H1 (cell line): ENCODE measurements at regions not wholly inside any gene's neighbourhood (a gene's known extent, or its start where the extent isn't known, plus 50 kb on each side); places are given as distances from the start of the nearest gene placed in this dataset.

ENCODE experiments used
- CTCF ChIA-PET: fragments of 300-600 bp; sonication (Branson Sonifier 250); formaldehyde crosslinking; loops from one replicate; lab custom pipeline; 2021; ENCODE audit not compliant: partially characterized antibody; lab: Charles Lee
- POLR2A ChIA-PET: fragments of 300-600 bp; sonication (Branson Sonifier 250); formaldehyde crosslinking; loops from one replicate; lab custom pipeline; 2021; ENCODE audit warnings: inconsistent platforms; ENCODE audit not compliant: partially characterized antibody; lab: Charles Lee
- DNase-seq, 2 experiments: peaks; one replicate each; pipeline versions ENCODE4 v3.0.0 to v3.0.0-alpha.2; 2010 to 2022; ENCODE audit warnings: low spot score in 2 of 2, low read depth in 1 of 2, mixed read lengths in 1 of 2
- FAIRE-seq: peaks from 2 replicates; lab custom pipeline; 2011; peaks lifted over from hg19 to GRCh38; lab: Jason Lieb, UNC
- H2AFZ ChIP-seq: 2 replicates; pipeline ENCODE4 v1.8.1; 2012; ENCODE audit warnings: low read length, inconsistent platforms
- H2AK5ac ChIP-seq: 2 replicates; pipeline ENCODE4 v1.6.1; 2013; ENCODE audit warnings: low read depth, low read length
- H2BK120ac ChIP-seq: replicated peaks from 2 replicates; pipeline ENCODE3; 2013; ENCODE audit warnings: low read depth, low read length, inconsistent platforms
- H2BK12ac ChIP-seq: 2 replicates; pipeline ENCODE4 v1.6.1; 2013; ENCODE audit warnings: low read depth, low read length
- H2BK15ac ChIP-seq: 2 replicates; pipeline ENCODE4 v1.6.1; 2013; ENCODE audit warnings: low read length
- H2BK20ac ChIP-seq: 2 replicates; pipeline ENCODE4 v1.6.1; 2013; ENCODE audit warnings: low read length
- H2BK5ac ChIP-seq: 2 replicates; pipeline ENCODE4 v1.6.1; 2013; ENCODE audit warnings: low read depth, low read length
- H3K14ac ChIP-seq: 2 replicates; pipeline ENCODE4 v1.6.1; 2013; ENCODE audit warnings: inconsistent platforms; ENCODE audit not compliant: insufficient read length
- H3K18ac ChIP-seq: 2 replicates; pipeline ENCODE4 v1.6.1; 2013; ENCODE audit warnings: low read length; ENCODE audit errors: extremely low read depth
- H3K23ac ChIP-seq: 2 replicates; pipeline ENCODE4 v1.6.1; 2013; ENCODE audit warnings: inconsistent platforms; ENCODE audit not compliant: insufficient read length
- H3K23me2 ChIP-seq: 2 replicates; pipeline ENCODE4 v1.6.1; 2013; ENCODE audit warnings: low read depth, low read length
- H3K27ac ChIP-seq: 2 replicates; pipeline ENCODE4 v1.6.1; 2011; ENCODE audit warnings: low read depth, low read length, inconsistent platforms
- H3K27me3 ChIP-seq, 4 experiments: replicated peaks in 1 of 4; 1 replicate in 1 of 4; 2 replicates in 3 of 4; pipeline versions ENCODE4 v1.6.1 to v1.8.1; 2011 to 2013; ENCODE audit warnings: low read length in 3 of 4, mild to moderate bottlenecking in 3 of 4, inconsistent platforms in 2 of 4, mixed read lengths in 2 of 4, moderate library complexity in 1 of 4; ENCODE audit not compliant: control insufficient read depth in 3 of 4, insufficient read depth in 3 of 4; ENCODE audit errors: extremely low read depth in 1 of 4
- H3K36me3 ChIP-seq, 4 experiments: 2 replicates each; pipeline versions ENCODE4 v1.6.1 to v1.8.1; 2011 to 2013; ENCODE audit warnings: mild to moderate bottlenecking in 4 of 4, low read length in 3 of 4, moderate library complexity in 2 of 4, control low read depth in 1 of 4, inconsistent platforms in 1 of 4; ENCODE audit not compliant: insufficient read depth in 4 of 4, control insufficient read depth in 2 of 4
- H3K4ac ChIP-seq: replicated peaks from 2 replicates; pipeline ENCODE3; 2013; ENCODE audit warnings: low read length, low read depth, mixed read lengths, inconsistent platforms; ENCODE audit not compliant: insufficient read length
- H3K4me1 ChIP-seq, 4 experiments: replicated peaks in 1 of 4; 1 replicate in 1 of 4; 2 replicates in 3 of 4; pipeline versions ENCODE4 v1.6.1 to v1.8.1; 2011 to 2013; ENCODE audit warnings: low read length in 3 of 4, inconsistent platforms in 2 of 4, mixed read lengths in 1 of 4; ENCODE audit not compliant: insufficient read depth in 4 of 4, control insufficient read depth in 3 of 4
- H3K4me2 ChIP-seq, 2 experiments: 2 replicates each; pipeline versions ENCODE4 v1.6.1 to v1.8.1; 2011 to 2013; ENCODE audit warnings: low read depth in 2 of 2, low read length in 2 of 2, control low read depth in 1 of 2, inconsistent platforms in 1 of 2, mild to moderate bottlenecking in 1 of 2; ENCODE audit not compliant: insufficient read depth in 1 of 2
- H3K4me3 ChIP-seq, 4 experiments: fragments of 200-600, 300-600 bp in 1 of 4; sonication (generic), shearing (Covaris generic), sonication (Bioruptor Twin) in 1 of 4; 2 replicates each; pipeline versions ENCODE4 v1.5.1 to v1.8.1; 2011 to 2016; ENCODE audit warnings: low read length in 4 of 4, low read depth in 3 of 4, control low read depth in 2 of 4, inconsistent platforms in 2 of 4, mild to moderate bottlenecking in 2 of 4, mixed read lengths in 1 of 4, moderate library complexity in 1 of 4; ENCODE audit not compliant: insufficient read depth in 2 of 4; ENCODE audit errors: extremely low read depth in 1 of 4
- H3K56ac ChIP-seq: replicated peaks from 2 replicates; pipeline ENCODE3; 2013; ENCODE audit warnings: low read depth, mild to moderate bottlenecking, mixed read lengths, low read length, inconsistent platforms; ENCODE audit not compliant: insufficient read length
- H3K79me1 ChIP-seq: 2 replicates; pipeline ENCODE4 v1.6.1; 2013; ENCODE audit warnings: low read depth, low read length, control low read depth
- H3K79me2 ChIP-seq, 2 experiments: 2 replicates each; pipeline versions ENCODE4 v1.6.1 to v1.8.1; 2012 to 2013; ENCODE audit warnings: low read length in 2 of 2, mild to moderate bottlenecking in 2 of 2, inconsistent platforms in 1 of 2; ENCODE audit not compliant: insufficient read depth in 2 of 2, control insufficient read depth in 1 of 2
- H3K9ac ChIP-seq, 4 experiments: replicated peaks in 1 of 4; 1 replicate in 1 of 4; 2 replicates in 3 of 4; pipeline versions ENCODE4 v1.6.1 to v1.8.1; 2011 to 2013; ENCODE audit warnings: low read depth in 3 of 4, low read length in 3 of 4, control low read depth in 2 of 4, mild to moderate bottlenecking in 2 of 4, moderate library complexity in 2 of 4, inconsistent platforms in 1 of 4; ENCODE audit errors: extremely low read depth in 1 of 4
- H3K9me3 ChIP-seq, 2 experiments: 2 replicates each; pipeline versions ENCODE4 v1.6.1 to v1.8.1; 2012 to 2013; ENCODE audit warnings: mild to moderate bottlenecking in 2 of 2, moderate library complexity in 2 of 2, control low read depth in 1 of 2, inconsistent platforms in 1 of 2, low read depth in 1 of 2, low read length in 1 of 2, mixed read lengths in 1 of 2; ENCODE audit not compliant: insufficient read depth in 2 of 2
- H4K20me1 ChIP-seq, 2 experiments: replicated peaks in 1 of 2; 2 replicates each; pipeline versions ENCODE3 to v1.8.1; 2011 to 2013; ENCODE audit warnings: inconsistent platforms in 2 of 2, low read length in 2 of 2, mild to moderate bottlenecking in 1 of 2; ENCODE audit not compliant: insufficient read depth in 2 of 2, control insufficient read depth in 1 of 2
- H4K5ac ChIP-seq: 2 replicates; pipeline ENCODE4 v1.6.1; 2013; ENCODE audit warnings: low read length, low read depth, mixed read lengths, inconsistent platforms; ENCODE audit not compliant: insufficient read length
- H4K8ac ChIP-seq: 2 replicates; pipeline ENCODE4 v1.8.0; 2013; ENCODE audit warnings: mild to moderate bottlenecking, moderate library complexity, low read length, inconsistent platforms; ENCODE audit not compliant: insufficient read depth; ENCODE audit errors: extremely low read depth
- H4K91ac ChIP-seq: replicated peaks from 2 replicates; pipeline ENCODE3; 2013; ENCODE audit warnings: low read length, mixed read lengths, inconsistent platforms; ENCODE audit not compliant: insufficient read length
- ASH2L ChIP-seq: fragments of 200-600, 300-600 bp; sonication (generic); IDR thresholded peaks from one replicate; pipeline ENCODE4 v1.7.1; 2017; ENCODE audit warnings: low read length
- BRCA1 ChIP-seq: IDR thresholded peaks from 2 replicates; pipeline ENCODE4 v1.6.1; 2012; ENCODE audit warnings: low read depth, low read length, improper control_type of control experiment
- CHD1 ChIP-seq: IDR thresholded peaks from 2 replicates; pipeline ENCODE4 v1.6.1; 2012; ENCODE audit warnings: low read depth, low read length, improper control_type of control experiment
- CHD2 ChIP-seq: IDR thresholded peaks from 2 replicates; pipeline ENCODE4 v1.6.1; 2012; ENCODE audit warnings: low read length, improper control_type of control experiment
- EP300 ChIP-seq, 2 experiments: IDR thresholded peaks; 1 replicate in 1 of 2; 2 replicates in 1 of 2; pipeline ENCODE4 v1.6.1; 2011 to 2012; ENCODE audit warnings: low read depth in 2 of 2, low read length in 2 of 2, mild to moderate bottlenecking in 2 of 2, borderline replicate concordance in 1 of 2, inconsistent platforms in 1 of 2, moderate library complexity in 1 of 2
- GABPA ChIP-seq: IDR thresholded peaks from 2 replicates; pipeline ENCODE4 v1.6.1; 2011; ENCODE audit warnings: mild to moderate bottlenecking, low read length, moderate library complexity, borderline replicate concordance; ENCODE audit not compliant: insufficient read depth
- GTF2F1 ChIP-seq: IDR thresholded peaks from 2 replicates; pipeline ENCODE4 v1.6.1; 2012; ENCODE audit warnings: low read depth, low read length, improper control_type of control experiment, borderline replicate concordance
- MAFK ChIP-seq: IDR thresholded peaks from 2 replicates; pipeline ENCODE4 v1.6.1; 2012; ENCODE audit warnings: low read depth, mild to moderate bottlenecking, improper control_type of control experiment, low read length
- PHF8 ChIP-seq: fragments of 200-600 bp; sonication (generic); conservative IDR thresholded peaks from 2 replicates; pipeline ENCODE4 v1.7.1; 2012; ENCODE audit warnings: low read depth, mild to moderate bottlenecking, inconsistent platforms, low read length, moderate library complexity
- POLR2A ChIP-seq, 2 experiments: IDR thresholded peaks; 1 replicate in 1 of 2; 2 replicates in 1 of 2; pipeline ENCODE4 v1.6.1; 2011; ENCODE audit warnings: low read depth in 2 of 2, low read length in 2 of 2, mild to moderate bottlenecking in 2 of 2; ENCODE audit errors: control extremely low read depth in 1 of 2
- RAD21 ChIP-seq, 2 experiments: IDR thresholded peaks in 1 of 2; conservative IDR thresholded peaks in 1 of 2; 2 replicates each; pipeline ENCODE4 v1.6.1; 2011; ENCODE audit warnings: low read depth in 2 of 2, low read length in 2 of 2, improper control_type of control experiment in 1 of 2, inconsistent platforms in 1 of 2, mild to moderate bottlenecking in 1 of 2, moderate library complexity in 1 of 2
- SAP30 ChIP-seq: fragments of 300-600 bp; sonication (generic); IDR thresholded peaks from 2 replicates; pipeline ENCODE4 v1.7.1; 2012; ENCODE audit warnings: low read length, moderate library complexity, mild to moderate bottlenecking, inconsistent platforms; ENCODE audit not compliant: insufficient read depth, insufficient replicate concordance
- WGBS, 2 experiments: shearing (Covaris generic) in 1 of 2; methylation state at CpG; one replicate each; pipeline versions ENCODE4 v1.1.6 to v1.1.7; 2013 to 2015; ENCODE audit warnings: low lambda C conversion rate in 2 of 2, mixed read lengths in 2 of 2, inconsistent platforms in 1 of 2, low coverage in 1 of 2, missing lambda C conversion rate in 1 of 2; ENCODE audit not compliant: insufficient replicate concordance in 2 of 2, insufficient coverage in 1 of 2, insufficient read length in 1 of 2; ENCODE audit errors: extremely low coverage in 1 of 2, missing lambda C conversion rate in 1 of 2; 5-methylcytosine and 5-hydroxymethylcytosine counted together
- TF ChIP-seq, protein P1 (sequence below): IDR thresholded peaks from 2 replicates; pipeline ENCODE4 v1.6.1; 2011; ENCODE audit warnings: low read depth, mild to moderate bottlenecking, low read length; ENCODE audit not compliant: insufficient read depth

DNA sequence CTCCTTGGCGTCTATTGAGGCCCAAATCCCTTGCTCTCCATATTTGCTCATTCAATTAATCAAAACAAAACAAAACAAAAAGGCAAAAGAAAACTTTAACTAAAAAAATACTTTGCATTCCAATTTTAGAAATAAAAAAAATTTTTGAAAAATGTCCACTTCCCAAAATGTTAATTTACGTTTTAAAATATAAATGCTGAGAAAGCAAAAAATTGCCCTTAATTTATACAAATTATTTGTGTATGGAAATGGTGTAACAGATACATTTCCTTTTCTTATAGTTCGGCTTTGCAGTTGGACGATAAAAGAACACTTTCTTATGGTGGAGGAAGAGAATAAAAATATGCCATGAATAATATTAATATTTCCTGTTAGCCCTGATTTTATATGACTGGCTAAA, 652.8 kb upstream of the PFKP start:
- DNase-seq (no peak), FAIRE-seq (no peak)
- WGBS, 2 experiments, result 94% methylated on average over 4 of the region's 4 CpGs; no CpG with 5 or more reads in 1 of the 2 experiments
- no peak overlapping the region for H3K9ac ChIP-seq
- H3K23me2 ChIP-seq, result no peaks in the 10 kb centered on the region
- H3K79me2 ChIP-seq, result no peaks in the 10 kb centered on the region
- H3K14ac ChIP-seq, result no peak overlapping the region
- ChIA-PET CTCF (no interaction called here), POLR2A (no interaction called here)
- H3K9me3 ChIP-seq, result no peaks in the 10 kb centered on the region
- H3K4me1 ChIP-seq, result no peaks in the 10 kb centered on the region
- H2BK120ac ChIP-seq, result no peak overlapping the region
- no peak overlapping the region for H2AK5ac ChIP-seq
- no peak overlapping the region for H2BK20ac ChIP-seq
- no peak overlapping the region for H2BK15ac ChIP-seq
- H4K20me1 ChIP-seq, result peaks cover 0 to 3% of the 10 kb centered on the region in 2 experiments
- H3K79me1 ChIP-seq, result no peaks in the 10 kb centered on the region
- H2AFZ ChIP-seq, result no peak overlapping the region
- no peak overlapping the region for H2BK5ac ChIP-seq
- H3K4me3 ChIP-seq, result no peak overlapping the region
- no peak overlapping the region for H4K8ac ChIP-seq
- H3K27me3 ChIP-seq, result peaks cover 0 to 1% (median 0%) of the 10 kb centered on the region in 4 experiments; a peak in 1 of 7 replicates
- H3K27ac ChIP-seq, result no peak overlapping the region
- H2BK12ac ChIP-seq, result no peak overlapping the region
- H3K56ac ChIP-seq, result no peak overlapping the region
- H3K4ac ChIP-seq, result no peak overlapping the region
- H3K36me3 ChIP-seq, result no peaks in the 10 kb centered on the region
- TF ChIP-seq GTF2F1, result no peak
- no peak for TF ChIP-seq PHF8
- TF ChIP-seq, protein P1, sequence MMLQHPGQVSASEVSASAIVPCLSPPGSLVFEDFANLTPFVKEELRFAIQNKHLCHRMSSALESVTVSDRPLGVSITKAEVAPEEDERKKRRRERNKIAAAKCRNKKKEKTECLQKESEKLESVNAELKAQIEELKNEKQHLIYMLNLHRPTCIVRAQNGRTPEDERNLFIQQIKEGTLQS, result no peak
- no peak for TF ChIP-seq POLR2A (IDR thresholded peaks at IDR 0.05; ENCODE audit: control extremely low read depth in 1 of 2, low read depth in 2 of 2, low read length in 2 of 2)
- TF ChIP-seq CHD1, result no peak
- TF ChIP-seq GABPA, result no peak
- no peak for TF ChIP-seq BRCA1
- TF ChIP-seq SAP30, result no peak
- no peak; the same call in 1 of the 2 replicates for TF ChIP-seq MAFK
- TF ChIP-seq CHD2, result no peak
- TF ChIP-seq EP300 (IDR thresholded peaks at IDR 0.05; ENCODE audit: borderline replicate concordance in 1 of 2, low read depth in 2 of 2, low read length in 2 of 2), result no peak
- TF ChIP-seq ASH2L, result no peak
- TF ChIP-seq RAD21 (IDR thresholded peaks at IDR 0.05 in 1 of 2, conservative IDR thresholded peaks at IDR 0.05 in 1 of 2; ENCODE audit: low read depth in 2 of 2, low read length in 2 of 2), result no peak
- H3K18ac ChIP-seq, result no peak overlapping the region
- H3K4me2 ChIP-seq, result no peak overlapping the region
- H3K23ac ChIP-seq, result no peak overlapping the region
- no peak overlapping the region for H4K5ac ChIP-seq
- H4K91ac ChIP-seq, result no peak overlapping the region
